Urinary bladder (tissue), 3 donors: ENCODE measurements at regions not wholly inside any gene's neighbourhood (a gene's known extent, or its start where the extent isn't known, plus 50 kb on each side); places are given as distances from the start of the nearest gene placed in this dataset.

ENCODE experiments used
- DNase-seq: peaks from one replicate; pipeline ENCODE4 v3.0.0-alpha.2; 2015; ENCODE audit errors: extremely low spot score
- H3K27ac ChIP-seq: one replicate; pipeline ENCODE4 v1.5.1; 2013; ENCODE audit warnings: low read depth, mild to moderate bottlenecking, moderate library complexity
- H3K36me3 ChIP-seq: one replicate; pipeline ENCODE4 v1.6.1; 2013; ENCODE audit warnings: mild to moderate bottlenecking, moderate library complexity; ENCODE audit not compliant: insufficient read depth
- H3K4me1 ChIP-seq: one replicate; pipeline ENCODE4 v1.6.1; 2013; ENCODE audit warnings: mild to moderate bottlenecking, moderate library complexity; ENCODE audit not compliant: insufficient read depth
- H3K4me3 ChIP-seq: one replicate; pipeline ENCODE4 v1.5.1; 2013; ENCODE audit warnings: low read depth, low read length
- WGBS: extraction: QIAGEN DNeasy Blood & Tissue Kit; methylation state at CpG from one replicate; pipeline ENCODE4 v1.1.7; 2013; 5-methylcytosine and 5-hydroxymethylcytosine counted together
- donor health status: healthy with polysubstance abuse.
- donor health status: healthy.

DNA sequence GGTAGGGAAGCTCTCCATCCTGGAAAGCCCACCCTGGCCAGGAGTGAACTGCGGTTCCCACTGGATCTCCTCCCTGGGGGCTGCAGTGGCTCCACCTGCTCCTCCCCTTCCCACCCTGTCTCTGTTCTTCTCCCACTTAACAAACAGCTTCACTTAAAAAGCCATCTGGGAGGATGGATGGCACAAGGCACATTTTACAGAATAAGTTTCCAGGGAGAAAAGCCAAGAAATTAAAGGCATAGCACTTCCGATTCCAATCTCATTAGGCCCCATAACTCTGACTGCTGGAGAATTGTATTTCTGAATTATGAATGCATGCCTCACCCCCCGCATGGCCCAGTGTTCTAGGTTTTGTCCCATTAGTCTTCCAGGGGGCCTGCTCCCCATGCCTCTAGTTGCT is 718.3 kb downstream of the PTPRU start:
- Histone ChIP-seq H3K27ac (no peak overlapping the region), H3K4me3 (no peak overlapping the region), H3K4me1 (no peaks in the 10 kb centered on the region), H3K36me3 (no peaks in the 10 kb centered on the region)
- DNase-seq = no peak
- 88% methylated on average over 3 of the region's 3 CpGs for WGBS

DNA sequence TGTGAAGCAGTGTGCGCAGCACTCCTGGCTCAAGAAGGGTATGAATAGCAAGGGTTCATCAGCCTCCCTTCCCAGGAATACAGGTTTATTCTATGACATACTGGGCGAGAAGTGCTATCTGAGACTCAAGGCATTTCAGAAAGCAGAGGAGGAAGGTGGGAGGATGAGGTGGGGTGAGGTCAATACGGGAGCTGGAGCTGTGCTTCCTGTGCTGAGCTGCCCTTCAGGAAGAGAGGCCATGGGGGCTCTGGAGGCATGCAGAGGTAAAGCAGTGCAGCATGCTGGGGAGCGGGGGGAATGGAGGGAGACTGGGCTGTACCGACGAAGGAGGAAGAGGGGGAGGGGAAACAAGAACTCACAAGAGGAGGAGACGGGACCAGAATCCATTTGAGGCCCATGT is 717.6 kb downstream of the PTPRU start:
- Histone ChIP-seq H3K36me3 (no peaks in the 10 kb centered on the region), H3K27ac (no peak overlapping the region), H3K4me1 (no peaks in the 10 kb centered on the region), H3K4me3 (no peak overlapping the region)
- DNase-seq = no peak
- WGBS = 42% methylated on average over 7 of the region's 7 CpGs

DNA sequence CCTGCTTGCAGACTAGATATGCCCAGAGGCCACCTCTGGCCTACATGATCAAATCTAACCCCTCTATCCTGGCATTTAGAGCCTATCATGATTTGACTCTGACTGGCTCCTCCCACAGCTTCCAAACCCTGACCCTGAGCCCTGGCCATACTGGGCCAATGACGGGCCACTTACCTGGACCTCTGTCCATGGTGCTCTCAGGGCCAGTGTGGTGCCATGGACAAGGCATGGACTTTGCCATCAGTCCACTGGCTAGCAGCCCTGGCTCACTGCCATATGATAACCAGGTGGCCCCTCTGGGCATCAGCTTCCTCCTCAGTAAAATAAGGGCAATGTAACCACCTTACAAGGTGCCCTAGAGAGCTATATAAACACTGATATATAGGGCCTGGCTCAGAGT is 713.4 kb downstream of the PTPRU start:
- WGBS = 48% methylated on average over 1 of the region's 1 CpG
- no peak overlapping the region for H3K27ac ChIP-seq

DNA sequence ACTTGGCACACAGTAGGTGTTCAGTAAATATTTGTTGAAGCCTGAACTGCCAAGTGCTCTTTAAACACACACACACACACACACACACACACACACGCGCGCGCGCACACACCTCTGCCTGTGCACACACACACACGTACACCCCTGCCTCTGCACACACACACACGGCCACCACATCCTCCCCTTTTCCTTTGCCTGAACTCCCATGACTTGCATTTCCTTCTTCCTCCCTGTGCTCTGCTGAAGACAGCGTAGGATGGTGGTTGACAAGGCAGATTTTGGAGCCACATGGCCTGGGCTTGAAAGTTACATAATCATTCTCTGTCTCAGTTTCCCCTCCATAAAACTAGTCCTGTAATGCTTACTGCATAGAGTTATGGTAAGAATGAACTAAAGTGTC is 712.3 kb downstream of the PTPRU start:
- Histone ChIP-seq H3K36me3 (no peaks in the 10 kb centered on the region), H3K27ac (no peak overlapping the region), H3K4me1 (no peaks in the 10 kb centered on the region), H3K4me3 (no peak overlapping the region)
- WGBS = 72% methylated on average over 8 of the region's 8 CpGs
- no peak for DNase-seq

More for the DNA sequence above, 713.4 kb downstream of the PTPRU start:
- Histone ChIP-seq H3K4me1 (no peaks in the 10 kb centered on the region), H3K36me3 (no peaks in the 10 kb centered on the region), H3K4me3 (no peak overlapping the region)
- DNase-seq = no peak

DNA sequence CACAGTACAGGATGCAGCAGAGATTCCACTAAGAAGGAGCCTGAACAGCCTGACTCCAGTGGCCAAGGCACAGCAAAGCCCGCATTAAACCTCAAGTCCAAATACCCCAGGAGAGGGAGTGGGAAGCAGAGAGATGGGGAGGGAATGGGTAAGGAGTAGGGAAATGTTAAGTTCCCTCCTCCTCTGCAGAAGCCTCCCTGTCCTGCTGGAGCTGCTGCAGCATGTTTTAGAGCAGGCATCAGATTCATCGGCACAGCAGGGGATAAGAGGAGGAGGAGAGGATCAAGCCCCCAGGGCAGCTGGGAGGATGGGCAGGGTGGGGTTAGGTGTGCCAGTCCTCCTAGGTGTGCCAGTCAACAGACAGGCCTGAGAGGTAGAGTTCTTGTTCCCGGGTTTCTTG is 709.7 kb downstream of the PTPRU start:
- Histone ChIP-seq H3K27ac (no peak overlapping the region), H3K36me3 (no peaks in the 10 kb centered on the region), H3K4me3 (no peak overlapping the region), H3K4me1 (no peaks in the 10 kb centered on the region)
- DNase-seq = no peak
- WGBS = 58% methylated on average over 3 of the region's 3 CpGs

DNA sequence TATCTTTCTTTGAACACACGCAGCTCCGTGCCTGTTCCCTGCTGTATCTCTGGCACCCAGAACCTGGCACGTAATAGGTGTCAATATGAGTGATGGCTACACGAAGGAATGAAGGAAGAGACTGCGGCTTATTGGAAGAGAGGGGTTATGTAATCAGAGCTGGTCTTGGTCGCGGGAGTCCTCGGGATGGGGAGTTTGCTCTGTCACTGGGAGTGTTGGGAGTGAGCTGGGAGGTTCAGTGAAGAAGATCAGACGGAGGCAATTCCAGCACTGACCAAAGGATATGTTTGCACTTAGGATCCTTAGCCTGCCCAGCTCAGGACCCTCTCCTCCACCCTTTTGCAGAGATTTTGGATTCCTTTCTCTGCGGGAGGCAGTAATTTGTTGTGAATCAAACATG is 709.1 kb downstream of the PTPRU start:
- no peaks in the 10 kb centered on the region for H3K36me3 ChIP-seq
- DNase-seq = no peak
- H3K4me1 ChIP-seq = no peaks in the 10 kb centered on the region
- no peak overlapping the region for H3K4me3 ChIP-seq
- no peak overlapping the region for H3K27ac ChIP-seq
- WGBS = 30% methylated on average over 10 of the region's 10 CpGs

DNA sequence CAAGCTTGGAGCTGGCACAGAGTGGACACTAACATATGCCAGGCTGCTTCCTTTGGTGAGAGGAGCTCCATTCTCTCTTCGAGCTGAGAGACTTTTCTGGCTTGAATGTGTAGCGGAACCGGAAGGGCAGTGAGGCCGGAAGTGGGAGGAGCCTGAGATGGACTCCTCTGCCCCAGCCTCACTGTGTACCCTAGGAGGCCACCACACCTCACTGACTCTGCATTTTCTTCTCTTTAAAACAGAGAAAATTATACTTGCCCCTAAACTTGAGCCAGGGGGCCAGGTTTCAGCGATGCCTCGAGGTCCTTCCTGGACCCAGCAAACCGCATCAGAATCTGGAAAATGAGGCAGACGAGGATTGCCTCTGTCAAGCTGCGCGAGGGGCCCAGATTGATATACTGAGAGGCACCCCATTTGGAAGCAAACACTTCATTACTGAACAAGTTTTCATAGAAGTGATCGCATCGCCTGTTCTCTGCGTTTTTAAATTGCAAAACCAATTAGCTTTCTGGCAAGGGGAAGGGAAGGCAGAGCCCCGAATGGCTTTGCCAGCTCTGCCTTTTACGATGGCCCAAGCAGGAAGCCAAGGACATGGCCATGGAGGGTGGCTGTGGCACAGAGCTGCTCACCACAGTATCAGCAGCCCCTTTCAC is 708.1 kb downstream of the PTPRU start:
- no peaks in the 10 kb centered on the region for H3K4me1 ChIP-seq
- DNase-seq = no peak
- WGBS = 58% methylated on average over 15 of the region's 15 CpGs
- no peak overlapping the region for H3K27ac ChIP-seq
- no peaks in the 10 kb centered on the region for H3K36me3 ChIP-seq
- no peak overlapping the region for H3K4me3 ChIP-seq

DNA sequence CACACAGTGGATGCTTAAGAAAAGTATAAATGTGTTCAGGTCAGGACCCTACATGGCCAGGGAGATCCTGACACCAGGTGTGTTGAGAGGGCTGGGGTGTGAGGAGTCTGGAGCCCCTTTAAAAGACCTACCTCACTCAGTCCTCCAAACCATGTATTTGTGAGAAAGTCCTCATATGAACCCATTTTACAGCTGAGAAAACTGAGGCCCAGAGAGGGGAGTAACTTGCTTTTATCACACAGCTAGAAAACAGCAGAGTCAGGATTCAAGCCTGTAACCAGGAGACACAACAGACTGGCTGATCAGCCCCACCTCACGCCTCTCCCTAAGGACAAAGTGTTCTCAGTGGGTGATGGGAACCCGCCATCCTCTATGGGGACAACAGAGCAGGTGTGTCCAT is 706.7 kb downstream of the PTPRU start:
- no peaks in the 10 kb centered on the region for H3K4me1 ChIP-seq
- WGBS = 93% methylated on average over 2 of the region's 2 CpGs
- no peak overlapping the region for H3K27ac ChIP-seq
- no peak overlapping the region for H3K4me3 ChIP-seq
- H3K36me3 ChIP-seq = no peaks in the 10 kb centered on the region
- DNase-seq = no peak

DNA sequence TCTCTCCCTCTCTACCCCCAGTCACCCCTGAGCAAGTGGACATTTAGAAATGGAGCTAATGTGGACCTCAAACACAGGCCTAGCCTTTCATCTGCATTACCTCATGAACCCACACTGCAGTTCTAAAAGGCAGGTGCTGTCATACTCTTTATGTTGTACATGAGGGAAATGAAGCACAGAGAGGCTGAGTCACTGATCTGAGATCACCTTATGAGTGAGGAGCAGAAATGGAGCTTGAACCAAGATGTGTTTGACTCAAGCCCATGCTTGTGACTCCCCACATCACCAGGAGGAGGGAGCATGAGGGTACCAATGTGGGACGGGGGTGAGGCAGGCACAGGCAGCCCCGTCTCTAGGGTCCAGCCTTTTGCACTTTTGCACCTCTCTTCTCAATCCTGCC is 702.8 kb downstream of the PTPRU start:
- Histone ChIP-seq H3K36me3 (no peaks in the 10 kb centered on the region), H3K27ac (no peak overlapping the region), H3K4me1 (no peaks in the 10 kb centered on the region), H3K4me3 (no peak overlapping the region)
- WGBS = 72% methylated on average over 2 of the region's 2 CpGs
- no peak for DNase-seq

DNA sequence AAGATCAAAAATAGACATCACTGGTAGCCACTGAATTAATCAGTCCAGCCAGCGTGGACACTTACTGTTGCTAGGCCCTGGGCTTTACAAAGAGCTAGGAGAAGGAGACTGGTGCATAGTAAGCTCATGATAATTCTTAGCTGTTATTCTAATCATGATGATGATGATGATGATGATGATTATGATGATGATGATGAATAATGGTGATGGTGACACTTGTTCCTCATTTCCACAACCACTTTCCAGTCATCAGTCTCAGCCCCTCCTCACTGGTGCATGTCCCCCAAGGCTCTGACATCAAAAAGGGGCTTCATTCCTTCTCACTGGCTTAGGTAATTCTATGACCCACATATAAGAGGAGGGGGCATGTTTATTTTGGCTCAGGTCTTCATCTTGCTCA is 701.0 kb downstream of the PTPRU start:
- no peak overlapping the region for H3K4me3 ChIP-seq
- no peak for DNase-seq
- H3K36me3 ChIP-seq = no peaks in the 10 kb centered on the region
- WGBS = 89% methylated on average over 1 of the region's 1 CpG
- no peaks in the 10 kb centered on the region for H3K4me1 ChIP-seq
- no peak overlapping the region for H3K27ac ChIP-seq

DNA sequence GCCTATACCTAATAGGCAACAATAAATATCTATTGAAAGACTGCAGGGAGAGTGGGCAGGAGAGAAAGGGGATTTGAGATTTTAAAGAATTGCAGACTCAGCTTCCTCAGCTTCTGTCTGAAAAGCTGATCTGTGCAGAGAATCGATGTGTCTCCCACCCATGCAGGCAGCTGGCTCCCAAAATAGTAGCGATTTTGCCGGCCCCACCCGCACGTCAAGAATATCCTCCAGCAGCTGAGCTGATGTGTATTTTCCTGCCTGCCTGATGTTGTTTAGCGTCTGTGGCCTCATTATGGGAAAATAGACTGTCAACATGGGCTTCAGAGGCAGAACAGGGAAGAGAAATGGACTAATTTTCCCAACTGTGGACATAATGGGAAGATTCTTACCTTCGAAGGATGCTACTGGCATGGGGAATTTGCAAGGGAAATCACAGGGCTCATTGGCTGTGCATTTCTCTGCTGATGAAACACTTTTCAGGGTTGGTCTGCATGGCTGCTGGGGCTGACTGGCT is 699.8 kb downstream of the PTPRU start:
- Histone ChIP-seq H3K36me3 (no peaks in the 10 kb centered on the region), H3K27ac (no peak overlapping the region), H3K4me3 (no peak overlapping the region), H3K4me1 (no peaks in the 10 kb centered on the region)
- 67% methylated on average over 7 of the region's 7 CpGs for WGBS
- DNase-seq = no peak

DNA sequence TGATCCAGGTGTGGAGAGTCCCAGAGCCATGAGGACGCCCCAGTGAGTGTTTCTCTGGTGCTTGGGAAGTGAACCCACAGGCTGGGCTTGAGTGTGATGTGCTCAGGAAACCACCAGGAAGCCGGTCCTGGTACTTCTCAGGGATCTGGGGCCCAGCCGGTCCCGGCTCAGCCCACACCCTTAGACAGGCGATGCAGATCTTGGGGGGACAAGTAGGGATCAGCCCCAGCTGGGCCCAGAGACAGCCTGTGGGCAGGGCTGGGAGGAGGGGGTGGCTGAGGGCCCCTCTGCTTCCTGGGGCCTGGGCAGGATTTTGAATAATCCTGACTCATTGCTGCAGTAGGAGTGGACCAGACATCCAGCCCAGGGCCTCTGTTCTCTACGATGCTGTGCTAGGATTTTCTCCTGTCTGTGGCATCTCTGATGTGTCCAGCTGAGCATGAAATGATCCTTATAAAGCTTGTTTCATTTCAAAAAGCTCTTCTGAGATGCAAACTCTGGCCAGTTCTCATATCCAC is 698.0 kb downstream of the PTPRU start:
- H3K4me3 ChIP-seq = no peak overlapping the region
- no peaks in the 10 kb centered on the region for H3K36me3 ChIP-seq
- H3K4me1 ChIP-seq = no peaks in the 10 kb centered on the region
- no peak overlapping the region for H3K27ac ChIP-seq
- 66% methylated on average over 6 of the region's 6 CpGs for WGBS
- no peak for DNase-seq

DNA sequence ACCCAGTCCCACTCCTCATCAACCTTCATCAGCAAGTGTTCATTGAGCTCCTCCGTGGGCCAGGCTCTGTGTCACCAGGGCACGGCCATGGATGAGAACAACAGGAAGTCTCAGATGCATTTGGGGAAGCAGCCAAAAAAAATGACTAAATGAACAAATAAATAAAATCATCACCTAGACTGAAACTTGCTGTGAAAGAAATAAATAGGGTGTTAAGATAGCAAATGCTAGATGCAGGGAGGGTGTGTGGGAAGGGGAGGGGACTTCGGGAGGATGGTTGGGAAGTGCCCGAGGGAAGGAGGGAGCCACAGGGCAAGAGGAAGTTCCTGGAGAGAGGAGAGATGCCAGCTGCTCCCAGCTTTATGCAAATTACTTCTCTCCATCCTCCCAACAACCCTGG is 696.7 kb downstream of the PTPRU start:
- 16% methylated on average over 4 of the region's 4 CpGs for WGBS
- Histone ChIP-seq H3K4me1 (no peaks in the 10 kb centered on the region), H3K36me3 (no peaks in the 10 kb centered on the region), H3K4me3 (no peak overlapping the region), H3K27ac (no peak overlapping the region)
- no peak for DNase-seq

DNA sequence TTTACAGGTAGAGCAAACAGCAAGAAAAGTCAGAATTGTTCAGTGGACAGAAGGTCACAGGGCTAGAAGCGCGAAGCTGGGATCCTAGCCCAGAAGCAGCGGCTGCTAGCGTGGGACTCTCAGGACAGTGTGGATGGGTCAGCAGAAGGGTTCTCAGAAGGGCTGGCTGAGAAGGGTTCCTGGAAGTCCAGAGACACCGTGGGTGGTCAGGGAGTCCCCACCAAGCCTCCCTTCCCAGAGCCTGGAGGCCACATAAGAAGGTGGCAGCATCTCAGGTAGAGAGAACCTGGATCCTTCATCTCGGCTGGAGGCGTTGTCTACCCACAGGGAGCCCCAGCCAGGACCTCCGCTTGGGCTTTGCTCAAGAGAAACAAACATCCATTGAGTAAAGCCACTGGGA is 696.3 kb downstream of the PTPRU start:
- DNase-seq = no peak
- Histone ChIP-seq H3K4me1 (no peaks in the 10 kb centered on the region), H3K36me3 (no peaks in the 10 kb centered on the region), H3K27ac (no peak overlapping the region), H3K4me3 (no peak overlapping the region)
- 80% methylated on average over 8 of the region's 8 CpGs for WGBS
